D721Med (cell line): ENCODE measurements at regions not wholly inside any gene's neighbourhood (a gene's known extent, or its start where the extent isn't known, plus 50 kb on each side); places are given as distances from the start of the nearest gene placed in this dataset.
"Not testable (repeated sequence)": the region's sequence is repeated elsewhere in the genome, so short reads cannot be mapped to it uniquely, and the experiment has no call there.

ENCODE experiments used
- DNase-seq: peaks from one replicate; pipeline ENCODE4 v3.0.0; 2011; ENCODE audit warnings: low spot score; ENCODE audit not compliant: insufficient read length
- FAIRE-seq: peaks from 2 replicates; lab custom pipeline; 2011; peaks lifted over from hg19 to GRCh38; lab: Jason Lieb, UNC
- TF ChIP-seq, protein P1 (sequence below): IDR thresholded peaks from 2 replicates; pipeline ENCODE4 v1.5.1; 2012; ENCODE audit warnings: mild to moderate bottlenecking, control low read depth; ENCODE audit not compliant: insufficient read depth; ENCODE audit errors: missing control alignments

DNA sequence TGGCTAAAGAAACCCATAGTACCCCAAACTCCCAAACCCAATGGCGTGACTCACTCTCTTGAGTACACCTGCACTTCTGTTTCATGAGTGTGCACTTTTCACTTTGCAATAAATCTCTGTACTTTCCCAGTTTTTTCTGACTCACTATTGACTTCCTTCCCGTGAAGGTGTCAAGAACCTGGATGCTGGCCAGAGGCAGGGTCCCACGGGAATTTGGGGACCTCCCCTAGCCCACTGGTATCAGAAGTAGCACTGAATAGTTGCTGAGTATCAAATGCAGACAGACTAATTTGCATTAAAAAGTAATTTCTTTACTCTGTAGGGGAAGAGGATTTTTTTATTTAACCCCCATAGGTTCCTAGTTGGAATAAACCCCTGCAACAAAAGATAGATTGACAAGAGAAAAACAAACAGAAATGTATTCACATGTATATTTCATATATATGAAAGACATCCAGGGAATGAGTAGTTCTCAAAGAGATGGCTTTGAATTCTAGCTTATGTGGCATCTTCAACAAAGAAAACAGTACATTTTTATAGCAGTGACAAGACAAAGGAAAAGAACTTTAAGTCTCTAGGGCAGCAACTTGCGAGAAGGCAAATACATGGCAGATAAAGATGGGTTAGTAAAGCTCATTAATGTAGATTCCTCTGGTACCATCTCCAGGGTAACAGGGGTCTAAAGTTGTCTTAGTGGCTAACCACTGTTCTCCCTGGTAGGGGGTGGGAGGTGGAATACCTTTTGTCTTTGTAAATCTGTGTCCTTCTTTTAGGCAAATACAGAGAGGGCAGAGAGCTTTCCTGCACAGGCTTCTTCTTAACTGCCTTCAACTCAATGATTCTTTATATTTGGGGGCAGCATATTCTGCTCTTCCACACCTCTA, 385.5 kb upstream of the PDZRN3 start:
- TF ChIP-seq, protein P1, sequence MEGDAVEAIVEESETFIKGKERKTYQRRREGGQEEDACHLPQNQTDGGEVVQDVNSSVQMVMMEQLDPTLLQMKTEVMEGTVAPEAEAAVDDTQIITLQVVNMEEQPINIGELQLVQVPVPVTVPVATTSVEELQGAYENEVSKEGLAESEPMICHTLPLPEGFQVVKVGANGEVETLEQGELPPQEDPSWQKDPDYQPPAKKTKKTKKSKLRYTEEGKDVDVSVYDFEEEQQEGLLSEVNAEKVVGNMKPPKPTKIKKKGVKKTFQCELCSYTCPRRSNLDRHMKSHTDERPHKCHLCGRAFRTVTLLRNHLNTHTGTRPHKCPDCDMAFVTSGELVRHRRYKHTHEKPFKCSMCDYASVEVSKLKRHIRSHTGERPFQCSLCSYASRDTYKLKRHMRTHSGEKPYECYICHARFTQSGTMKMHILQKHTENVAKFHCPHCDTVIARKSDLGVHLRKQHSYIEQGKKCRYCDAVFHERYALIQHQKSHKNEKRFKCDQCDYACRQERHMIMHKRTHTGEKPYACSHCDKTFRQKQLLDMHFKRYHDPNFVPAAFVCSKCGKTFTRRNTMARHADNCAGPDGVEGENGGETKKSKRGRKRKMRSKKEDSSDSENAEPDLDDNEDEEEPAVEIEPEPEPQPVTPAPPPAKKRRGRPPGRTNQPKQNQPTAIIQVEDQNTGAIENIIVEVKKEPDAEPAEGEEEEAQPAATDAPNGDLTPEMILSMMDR, result no peak
- DNase-seq, result no peak
- no peak for FAIRE-seq

DNA sequence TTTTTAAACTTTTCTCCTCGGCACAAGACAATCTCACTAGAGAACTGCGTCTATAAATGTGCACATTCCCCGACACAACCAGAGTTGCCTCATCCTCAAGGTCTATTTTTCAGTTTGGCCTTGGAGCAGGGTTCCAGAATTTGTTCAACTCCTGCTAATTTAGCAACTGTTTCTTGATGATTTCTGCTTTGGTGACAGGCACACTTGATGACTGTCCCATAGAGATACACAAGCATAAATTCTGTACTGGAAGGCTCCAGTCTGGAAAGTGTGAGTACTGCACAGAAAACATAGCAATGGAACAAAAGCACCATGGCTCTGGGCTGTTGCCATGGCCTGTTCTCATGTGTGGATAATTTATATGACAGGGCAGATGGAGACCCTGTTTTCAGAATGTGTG, 379.6 kb upstream of the PDZRN3 start:
- FAIRE-seq, result no peak
- TF ChIP-seq, protein P1, result no peak
- no peak for DNase-seq

DNA sequence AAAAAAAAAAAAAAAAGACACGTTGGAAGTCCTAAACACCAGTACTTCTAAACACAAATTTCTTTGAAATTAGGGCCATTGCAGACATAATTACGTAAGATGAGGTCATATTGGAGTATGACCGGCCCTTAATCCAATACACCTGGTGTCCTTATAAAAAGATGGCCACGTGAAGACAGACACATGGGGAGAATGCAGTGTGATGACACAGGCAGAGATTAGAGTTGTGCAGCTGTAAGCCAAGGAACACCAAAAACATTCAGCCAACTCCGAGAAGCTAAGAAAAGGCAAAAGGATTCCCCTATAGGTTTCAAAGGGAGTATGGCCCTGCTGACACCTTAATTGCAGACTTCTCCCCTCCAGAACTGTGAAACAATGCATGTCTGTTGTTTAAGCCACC, 379.0 kb upstream of the PDZRN3 start:
- DNase-seq, result no peak
- TF ChIP-seq, protein P1, result no peak
- no peak for FAIRE-seq

DNA sequence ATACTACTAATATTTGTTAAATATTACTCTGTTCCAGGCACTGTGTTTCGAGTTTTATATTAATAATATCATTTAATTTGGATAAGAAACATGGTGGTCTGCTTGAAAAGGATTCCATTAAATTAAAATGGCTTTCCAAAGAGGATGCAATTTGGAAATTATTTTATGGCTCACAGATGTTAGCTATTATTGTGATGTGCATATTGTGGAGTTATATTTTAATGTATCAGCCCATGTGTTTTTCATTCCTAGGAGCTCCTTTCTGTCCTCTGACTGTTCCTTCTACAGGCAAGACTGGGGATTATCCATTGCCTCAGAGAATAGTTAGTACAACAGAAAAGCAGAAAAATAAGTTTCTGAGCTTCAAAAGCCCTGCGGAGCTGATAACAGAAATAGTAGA, 376.7 kb upstream of the PDZRN3 start:
- DNase-seq (no peak), FAIRE-seq (no peak)
- TF ChIP-seq, protein P1, result no peak

DNA sequence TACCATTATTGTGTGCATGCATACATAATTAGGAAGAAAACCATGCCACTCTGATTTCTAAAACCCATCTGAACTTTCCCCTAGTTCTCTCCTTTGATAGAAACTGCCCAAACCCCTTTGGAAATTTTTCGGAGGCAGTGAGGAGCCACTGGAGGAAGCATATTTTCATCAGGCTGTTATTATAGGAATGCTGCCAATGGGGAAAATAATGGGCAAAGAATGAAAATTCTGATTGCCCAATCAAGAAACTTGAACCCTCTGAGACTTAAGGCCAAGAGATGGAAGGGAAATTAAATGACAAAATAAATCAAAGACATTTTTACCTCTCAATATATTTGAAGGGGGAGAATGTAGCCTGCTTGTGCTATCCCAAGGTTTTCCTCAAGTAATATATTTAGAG, 376.0 kb upstream of the PDZRN3 start:
- DNase-seq (no peak), FAIRE-seq (no peak)
- TF ChIP-seq, protein P1, result no peak

DNA sequence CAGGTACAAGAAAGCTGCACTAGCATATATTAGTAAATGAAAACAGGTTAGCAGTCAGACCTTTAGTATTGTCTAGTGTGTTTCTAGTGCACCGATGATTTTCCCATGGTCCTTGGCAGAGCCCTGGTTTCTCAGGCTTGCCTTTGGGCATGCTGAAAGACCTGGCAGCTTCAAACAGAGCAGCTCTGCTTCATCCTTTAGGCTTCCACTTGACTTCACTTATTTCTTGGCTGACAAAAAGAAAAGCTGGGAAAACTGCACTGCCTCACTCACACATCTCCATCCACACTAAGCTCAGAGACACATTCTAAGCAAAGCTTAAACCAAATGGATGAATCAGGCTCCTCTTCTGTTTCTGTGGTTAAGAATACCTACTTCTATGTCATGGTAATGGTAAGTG, 374.8 kb upstream of the PDZRN3 start:
- no peak for FAIRE-seq
- TF ChIP-seq, protein P1, result no peak
- DNase-seq, result no peak

DNA sequence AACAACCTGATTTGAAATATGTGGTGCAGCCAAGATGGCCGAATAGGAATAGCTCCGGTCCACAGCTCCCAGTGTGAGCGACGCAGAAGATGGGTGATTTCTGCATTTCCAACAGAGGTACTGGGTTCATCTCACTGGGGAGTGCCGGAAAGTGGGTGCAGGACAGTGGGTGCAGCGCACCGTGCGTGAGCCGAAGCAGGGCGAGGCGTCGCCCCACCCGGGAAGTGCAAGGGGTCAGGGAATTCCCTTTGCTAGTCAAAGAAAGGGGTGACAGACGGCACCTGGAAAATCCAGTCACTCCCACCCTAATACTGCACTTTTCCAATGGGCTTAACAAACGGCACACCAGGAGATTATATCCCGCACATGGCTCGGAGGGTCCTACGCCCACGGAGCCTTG, 365.9 kb upstream of the PDZRN3 start:
- FAIRE-seq, DNase-seq: not testable (repeated sequence)

DNA sequence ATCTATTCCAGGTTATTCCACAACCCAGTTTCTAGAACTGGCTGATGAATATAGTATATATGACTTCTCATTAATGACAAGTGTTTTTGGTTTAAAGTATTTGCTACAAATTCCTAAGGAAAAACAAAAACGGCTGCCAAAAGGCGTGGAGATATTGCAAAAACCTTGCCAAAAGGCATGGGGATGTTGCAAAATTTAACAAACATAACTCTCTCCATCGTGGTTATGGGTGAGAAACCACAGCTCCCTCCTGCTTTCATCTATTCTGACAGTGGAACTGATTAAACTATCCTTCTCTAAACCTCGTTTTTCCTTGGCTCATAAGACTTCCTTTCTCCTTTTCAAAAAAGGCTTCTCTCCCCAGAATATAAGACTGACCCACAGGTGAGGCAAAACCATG, 342.0 kb upstream of the PDZRN3 start:
- no peak for DNase-seq
- no peak for FAIRE-seq
- TF ChIP-seq, protein P1, result no peak
